OCI-LY3 (cell line): ENCODE measurements at regions not wholly inside any gene's neighbourhood (a gene's known extent, or its start where the extent isn't known, plus 50 kb on each side); places are given as distances from the start of the nearest gene placed in this dataset.

Experiments
- H2AFZ ChIP-seq: fragments of 200-600, 300-600 bp; shearing (Covaris generic); 2 replicates; pipeline ENCODE4 v1.6.0; 2014; ENCODE audit warnings: antibody characterized with exemption, low read depth, low read length
- H3K27ac ChIP-seq: fragments of 200-600, 300-600 bp; sonication (generic); 2 replicates; pipeline ENCODE4 v1.5.1; 2014; ENCODE audit warnings: mild to moderate bottlenecking, low read length, moderate library complexity, mixed read lengths
- H3K27me3 ChIP-seq: fragments of 200-600, 300-600 bp; sonication (generic); 2 replicates; pipeline ENCODE4 v1.6.1; 2014; ENCODE audit warnings: low read depth, low read length, mixed read lengths
- H3K36me3 ChIP-seq: fragments of 200-600, 300-600 bp; sonication (generic); replicated peaks from 2 replicates; pipeline ENCODE3; 2014; ENCODE audit warnings: low read depth, low read length, mixed read lengths
- H3K4me1 ChIP-seq: fragments of 300-600, 200-600 bp; sonication (generic); 2 replicates; pipeline ENCODE4 v1.6.1; 2014; ENCODE audit warnings: low read length, mixed read lengths
- H3K4me2 ChIP-seq: fragments of 200-600, 300-600 bp; sonication (generic); 2 replicates; pipeline ENCODE4 v1.6.1; 2014; ENCODE audit warnings: low read length, mixed read lengths
- H3K4me3 ChIP-seq: fragments of 300-600, 200-600 bp; sonication (generic); 2 replicates; pipeline ENCODE4 v1.5.1; 2014; ENCODE audit warnings: antibody characterized with exemption, mild to moderate bottlenecking, low read length, moderate library complexity
- H3K79me2 ChIP-seq: fragments of 300-600, 200-600 bp; shearing (Covaris generic); 2 replicates; pipeline ENCODE4 v1.6.1; 2014; ENCODE audit warnings: mild to moderate bottlenecking, low read length, mixed read lengths
- H3K9ac ChIP-seq: fragments of 300-600, 200-600 bp; shearing (Covaris generic); 2 replicates; pipeline ENCODE4 v1.6.0; 2014; ENCODE audit warnings: mild to moderate bottlenecking, low read length, moderate library complexity
- H3K9me3 ChIP-seq: fragments of 200-600, 300-600 bp; shearing (Covaris generic); 2 replicates; pipeline ENCODE4 v1.6.1; 2014; ENCODE audit warnings: low read length, mixed read lengths; ENCODE audit not compliant: insufficient read depth
- H4K20me1 ChIP-seq: fragments of 200-600, 300-600 bp; sonication (generic); 2 replicates; pipeline ENCODE4 v1.6.1; 2016; ENCODE audit warnings: low read length, mixed read lengths; ENCODE audit not compliant: insufficient read depth
- CTCF ChIP-seq: fragments of 200-600, 300-600 bp; sonication (generic); IDR thresholded peaks from 2 replicates; pipeline ENCODE4 v1.5.1; 2014; ENCODE audit warnings: antibody characterized with exemption, low read length, low read depth
- EZH2phosphoT487 ChIP-seq: fragments of 200-600 bp; shearing (Covaris generic); IDR thresholded peaks from 2 replicates; pipeline ENCODE4 v1.6.1; 2018; ENCODE audit warnings: antibody characterized with exemption, mixed run types, low read depth

GRCh38 chr9:95763006-95763405 is 112.5 kb upstream of the ERCC6L2 start:
- H4K20me1 ChIP-seq, result no peaks in the 10 kb centered on the region
- no peaks in the 10 kb centered on the region for H3K36me3 ChIP-seq
- H3K27ac ChIP-seq, result no peak overlapping the region
- peaks cover 27% of the 10 kb centered on the region for H3K4me1 ChIP-seq
- no peaks in the 10 kb centered on the region for H3K9me3 ChIP-seq
- no peak overlapping the region for H3K4me2 ChIP-seq
- H2AFZ ChIP-seq, result no peak overlapping the region
- H3K9ac ChIP-seq, result no peak overlapping the region
- no peak for TF ChIP-seq EZH2phosphoT487
- no peak for TF ChIP-seq CTCF
- no peaks in the 10 kb centered on the region for H3K79me2 ChIP-seq
- H3K4me3 ChIP-seq, result no peak overlapping the region
- no peaks in the 10 kb centered on the region for H3K27me3 ChIP-seq

- TF ChIP-seq CTCF (no peak), EZH2phosphoT487 (no peak)
- H3K27ac ChIP-seq, result no peak overlapping the region
- no peak overlapping the region for H3K4me2 ChIP-seq
- H2AFZ ChIP-seq, result no peak overlapping the region
- peaks cover 30% of the 10 kb centered on the region for H3K4me1 ChIP-seq
- H3K9ac ChIP-seq, result no peak overlapping the region
- no peak overlapping the region for H3K4me3 ChIP-seq
- H3K27me3 ChIP-seq, result no peaks in the 10 kb centered on the region
- H4K20me1 ChIP-seq, result no peaks in the 10 kb centered on the region
- no peaks in the 10 kb centered on the region for H3K79me2 ChIP-seq
- H3K9me3 ChIP-seq, result no peaks in the 10 kb centered on the region
- no peaks in the 10 kb centered on the region for H3K36me3 ChIP-seq
These were observed 113.2 kb upstream of the ERCC6L2 start for GRCh38 chr9:95762322-95762721.

- Histone ChIP-seq H3K27me3 (no peaks in the 10 kb centered on the region), H3K9ac (no peak overlapping the region), H3K27ac (no peak overlapping the region), H3K4me3 (no peak overlapping the region), H3K79me2 (no peaks in the 10 kb centered on the region), H3K9me3 (no peaks in the 10 kb centered on the region), H3K4me1 (peaks cover 21% of the 10 kb centered on the region), H2AFZ (no peak overlapping the region), H3K4me2 (no peak overlapping the region), H4K20me1 (no peaks in the 10 kb centered on the region), H3K36me3 (no peaks in the 10 kb centered on the region)
- TF ChIP-seq EZH2phosphoT487 (no peak), CTCF (no peak)
These were observed 114.7 kb upstream of the ERCC6L2 start for GRCh38 chr9:95760791-95761190.

GRCh38 chr9:95757439-95757838 is 118.1 kb upstream of the ERCC6L2 start:
- no peak for TF ChIP-seq CTCF
- no peak for TF ChIP-seq EZH2phosphoT487
- no peak overlapping the region for H2AFZ ChIP-seq
- H3K9ac ChIP-seq, result 0 out of 2 replicates have a peak overlapping the region, but pooled peaks have one; percentile 11
- H3K27me3 ChIP-seq, result no peaks in the 10 kb centered on the region
- no peaks in the 10 kb centered on the region for H3K79me2 ChIP-seq
- H3K27ac ChIP-seq, result no peak overlapping the region
- no peaks in the 10 kb centered on the region for H4K20me1 ChIP-seq
- H3K9me3 ChIP-seq, result no peaks in the 10 kb centered on the region
- H3K4me1 ChIP-seq, result peaks cover 16% of the 10 kb centered on the region
- H3K4me3 ChIP-seq, result no peak overlapping the region
- no peaks in the 10 kb centered on the region for H3K36me3 ChIP-seq
- peak overlapping the region; percentile 47 for H3K4me2 ChIP-seq
